Osteoblast (primary cell): ENCODE measurements at regions not wholly inside any gene's neighbourhood (a gene's known extent, or its start where the extent isn't known, plus 50 kb on each side); places are given as distances from the start of the nearest gene placed in this dataset.
"Not testable (repeated sequence)": the region's sequence is repeated elsewhere in the genome, so short reads cannot be mapped to it uniquely, and the experiment has no call there.

Experiments
- DNase-seq: peaks from one replicate; pipeline ENCODE4 v3.0.0; 2011; ENCODE audit warnings: low spot score, mixed read lengths; ENCODE audit not compliant: insufficient read length; ENCODE audit errors: missing footprints
- H2AFZ ChIP-seq: 2 replicates; pipeline ENCODE4 v1.6.0; 2011; ENCODE audit warnings: mild to moderate bottlenecking, low read length
- H3K27ac ChIP-seq: 2 replicates; pipeline ENCODE4 v1.5.1; 2011; ENCODE audit warnings: mild to moderate bottlenecking, low read depth, low read length, moderate library complexity
- H3K27me3 ChIP-seq: 2 replicates; pipeline ENCODE4 v1.6.0; 2012; ENCODE audit warnings: mild to moderate bottlenecking, control low read depth, inconsistent platforms, low read length, moderate library complexity; ENCODE audit not compliant: insufficient read depth
- H3K36me3 ChIP-seq: 2 replicates; pipeline ENCODE4 v1.5.1; 2011; ENCODE audit warnings: mild to moderate bottlenecking, low read length, control low read depth, moderate library complexity; ENCODE audit not compliant: insufficient read depth
- H3K4me1 ChIP-seq: 2 replicates; pipeline ENCODE4 v1.5.1; 2011; ENCODE audit warnings: mild to moderate bottlenecking, low read length, control low read depth, moderate library complexity; ENCODE audit not compliant: insufficient read depth
- H3K4me2 ChIP-seq: 2 replicates; pipeline ENCODE4 v1.6.0; 2011; ENCODE audit warnings: mild to moderate bottlenecking, low read length; ENCODE audit not compliant: insufficient read depth
- H3K4me3 ChIP-seq: fragments of 200-600 bp; sonication (generic); 3 replicates; pipeline ENCODE4 v1.5.1; 2012; ENCODE audit warnings: mild to moderate bottlenecking, low read length, inconsistent platforms; ENCODE audit not compliant: insufficient read depth
- H3K79me2 ChIP-seq: 2 replicates; pipeline ENCODE4 v1.6.0; 2012; ENCODE audit warnings: mild to moderate bottlenecking, low read length, control low read depth, inconsistent platforms; ENCODE audit not compliant: insufficient read depth
- H3K9me3 ChIP-seq: 2 replicates; pipeline ENCODE4 v1.5.1; 2011; ENCODE audit warnings: low read depth, low read length, control low read depth
- H4K20me1 ChIP-seq: 2 replicates; pipeline ENCODE4 v1.6.0; 2012; ENCODE audit warnings: mild to moderate bottlenecking, low read length, control low read depth; ENCODE audit not compliant: insufficient read depth
- CTCF ChIP-seq: IDR thresholded peaks from 2 replicates; pipeline ENCODE4 v1.5.1; 2011; ENCODE audit warnings: mild to moderate bottlenecking, low read depth, low read length, moderate library complexity; ENCODE audit errors: extremely low read depth

GRCh38 chr2:225244933-225245332 is 154.6 kb upstream of the NYAP2 start:
- no peak overlapping the region for H3K4me3 ChIP-seq
- no peak overlapping the region for H2AFZ ChIP-seq
- peaks cover 3% of the 10 kb centered on the region for H3K27me3 ChIP-seq
- no peak for TF ChIP-seq CTCF
- H3K4me2 ChIP-seq, result no peak overlapping the region
- no peaks in the 10 kb centered on the region for H4K20me1 ChIP-seq
- DNase-seq, result no peak
- no peaks in the 10 kb centered on the region for H3K4me1 ChIP-seq
- no peaks in the 10 kb centered on the region for H3K36me3 ChIP-seq
- H3K27ac ChIP-seq, result no peak overlapping the region
- H3K79me2 ChIP-seq, result no peaks in the 10 kb centered on the region
- H3K9me3 ChIP-seq, result no peaks in the 10 kb centered on the region

- no peak overlapping the region for H2AFZ ChIP-seq
- no peak overlapping the region for H3K4me2 ChIP-seq
- H4K20me1 ChIP-seq, result no peaks in the 10 kb centered on the region
- DNase-seq, result no peak
- H3K9me3 ChIP-seq, result no peaks in the 10 kb centered on the region
- TF ChIP-seq CTCF, result no peak
- no peaks in the 10 kb centered on the region for H3K4me1 ChIP-seq
- no peak overlapping the region for H3K27ac ChIP-seq
- H3K4me3 ChIP-seq, result no peak overlapping the region
- no peaks in the 10 kb centered on the region for H3K36me3 ChIP-seq
- no peaks in the 10 kb centered on the region for H3K27me3 ChIP-seq
- no peaks in the 10 kb centered on the region for H3K79me2 ChIP-seq
These were observed 162.7 kb upstream of the NYAP2 start for GRCh38 chr2:225236769-225237323.

- Histone ChIP-seq H2AFZ (no peak overlapping the region), H3K4me1 (no peaks in the 10 kb centered on the region), H3K4me2 (no peak overlapping the region), H3K27ac (no peak overlapping the region), H3K79me2 (no peaks in the 10 kb centered on the region), H3K4me3 (no peak overlapping the region), H3K36me3 (no peaks in the 10 kb centered on the region), H3K9me3 (no peaks in the 10 kb centered on the region), H3K27me3 (peaks cover 2% of the 10 kb centered on the region), H4K20me1 (no peaks in the 10 kb centered on the region)
- no peak for TF ChIP-seq CTCF
- DNase-seq, result no peak
These were observed 166.3 kb upstream of the NYAP2 start for GRCh38 chr2:225233234-225233633.

GRCh38 chr2:225231900-225232299 is 167.6 kb upstream of the NYAP2 start:
- Histone ChIP-seq H3K4me1 (no peaks in the 10 kb centered on the region), H3K9me3 (no peaks in the 10 kb centered on the region), H3K4me2 (no peak overlapping the region), H3K4me3 (no peak overlapping the region), H3K27ac (no peak overlapping the region), H3K36me3 (no peaks in the 10 kb centered on the region), H3K79me2 (no peaks in the 10 kb centered on the region), H4K20me1 (no peaks in the 10 kb centered on the region), H3K27me3 (peaks cover 2% of the 10 kb centered on the region), H2AFZ (no peak overlapping the region)
- DNase-seq, result no peak
- no peak for TF ChIP-seq CTCF

GRCh38 chr2:225229346-225229745 is 170.2 kb upstream of the NYAP2 start:
- not testable (repeated sequence) for H3K36me3 ChIP-seq, H2AFZ ChIP-seq, H4K20me1 ChIP-seq, H3K27ac ChIP-seq, H3K4me3 ChIP-seq, H3K79me2 ChIP-seq, H3K27me3 ChIP-seq, DNase-seq, H3K4me1 ChIP-seq, H3K4me2 ChIP-seq, H3K9me3 ChIP-seq
